H1 (cell line): ENCODE measurements at regions not wholly inside any gene's neighbourhood (a gene's known extent, or its start where the extent isn't known, plus 50 kb on each side); places are given as distances from the start of the nearest gene placed in this dataset.

ENCODE experiments used
- BCL11A ChIP-seq, 2 experiments: IDR thresholded peaks; one replicate each; pipeline ENCODE4 v1.6.1; 2011; ENCODE audit warnings: low read depth in 2 of 2, low read length in 2 of 2, mild to moderate bottlenecking in 2 of 2
- MAFK ChIP-seq: IDR thresholded peaks from 2 replicates; pipeline ENCODE4 v1.6.1; 2012; ENCODE audit warnings: low read depth, mild to moderate bottlenecking, improper control_type of control experiment, low read length
- POU5F1 ChIP-seq: IDR thresholded peaks from 2 replicates; pipeline ENCODE4 v1.6.1; 2011; ENCODE audit warnings: low read depth, mild to moderate bottlenecking, low read length, moderate library complexity
- RFX5 ChIP-seq: IDR thresholded peaks from 2 replicates; pipeline ENCODE4 v1.6.1; 2011; ENCODE audit warnings: low read depth, low read length, improper control_type of control experiment, borderline replicate concordance
- RXRA ChIP-seq: IDR thresholded peaks from 2 replicates; pipeline ENCODE4 v1.6.1; 2011; ENCODE audit warnings: low read depth, mild to moderate bottlenecking, low read length, moderate library complexity; ENCODE audit not compliant: insufficient read depth
- SAP30 ChIP-seq: fragments of 300-600 bp; sonication (generic); IDR thresholded peaks from 2 replicates; pipeline ENCODE4 v1.7.1; 2012; ENCODE audit warnings: low read length, moderate library complexity, mild to moderate bottlenecking, inconsistent platforms; ENCODE audit not compliant: insufficient read depth, insufficient replicate concordance
- SIN3A ChIP-seq, 2 experiments: IDR thresholded peaks in 1 of 2; conservative IDR thresholded peaks in 1 of 2; 2 replicates each; pipeline ENCODE4 v1.6.1; 2011 to 2012; ENCODE audit warnings: low read length in 2 of 2, improper control_type of control experiment in 1 of 2, low read depth in 1 of 2, mild to moderate bottlenecking in 1 of 2
- SUZ12 ChIP-seq: fragments of 200-600 bp; sonication (generic); IDR thresholded peaks from 2 replicates; pipeline ENCODE4 v1.6.1; 2012; ENCODE audit warnings: mild to moderate bottlenecking, inconsistent platforms, low read length, moderate library complexity, mixed read lengths
- TAF7 ChIP-seq: optimal IDR thresholded peaks from 2 replicates; pipeline ENCODE3; 2011; ENCODE audit warnings: low read depth, mild to moderate bottlenecking, inconsistent platforms, low read length, moderate library complexity, borderline replicate concordance
- TCF12 ChIP-seq: IDR thresholded peaks from 2 replicates; pipeline ENCODE4 v1.6.1; 2011; ENCODE audit warnings: low read depth, mild to moderate bottlenecking, low read length
- YY1 ChIP-seq: IDR thresholded peaks from 2 replicates; pipeline ENCODE4 v1.6.1; 2011; ENCODE audit warnings: low read depth, mild to moderate bottlenecking, low read length
- TF ChIP-seq, protein P1 (sequence below): fragments of 300-600 bp; sonication (generic); IDR thresholded peaks from 2 replicates; pipeline ENCODE4 v1.7.1; 2012; ENCODE audit warnings: low read length, moderate library complexity, mild to moderate bottlenecking, inconsistent platforms; ENCODE audit not compliant: insufficient replicate concordance

DNA sequence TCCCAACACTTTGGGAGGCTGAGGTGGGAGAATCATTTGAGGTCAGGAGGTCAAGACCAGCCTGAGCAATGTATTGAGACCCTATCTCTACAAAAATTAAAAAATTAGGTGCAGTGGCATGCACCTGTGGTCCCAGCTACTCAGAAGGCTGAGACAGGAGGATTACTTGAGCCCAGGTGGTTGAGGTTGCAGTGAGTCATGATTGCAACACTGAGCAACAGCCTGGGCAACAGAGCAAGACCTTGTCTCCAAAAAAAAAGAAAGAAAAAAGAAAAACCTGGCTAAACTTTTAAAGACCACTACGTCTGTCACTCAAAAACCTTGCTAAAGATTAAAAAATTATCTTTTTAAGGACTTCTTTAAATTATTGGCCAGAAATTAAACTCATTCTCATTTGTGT lies 59.8 kb upstream of the ABCA1 start (continued):
- TF ChIP-seq, protein P1, sequence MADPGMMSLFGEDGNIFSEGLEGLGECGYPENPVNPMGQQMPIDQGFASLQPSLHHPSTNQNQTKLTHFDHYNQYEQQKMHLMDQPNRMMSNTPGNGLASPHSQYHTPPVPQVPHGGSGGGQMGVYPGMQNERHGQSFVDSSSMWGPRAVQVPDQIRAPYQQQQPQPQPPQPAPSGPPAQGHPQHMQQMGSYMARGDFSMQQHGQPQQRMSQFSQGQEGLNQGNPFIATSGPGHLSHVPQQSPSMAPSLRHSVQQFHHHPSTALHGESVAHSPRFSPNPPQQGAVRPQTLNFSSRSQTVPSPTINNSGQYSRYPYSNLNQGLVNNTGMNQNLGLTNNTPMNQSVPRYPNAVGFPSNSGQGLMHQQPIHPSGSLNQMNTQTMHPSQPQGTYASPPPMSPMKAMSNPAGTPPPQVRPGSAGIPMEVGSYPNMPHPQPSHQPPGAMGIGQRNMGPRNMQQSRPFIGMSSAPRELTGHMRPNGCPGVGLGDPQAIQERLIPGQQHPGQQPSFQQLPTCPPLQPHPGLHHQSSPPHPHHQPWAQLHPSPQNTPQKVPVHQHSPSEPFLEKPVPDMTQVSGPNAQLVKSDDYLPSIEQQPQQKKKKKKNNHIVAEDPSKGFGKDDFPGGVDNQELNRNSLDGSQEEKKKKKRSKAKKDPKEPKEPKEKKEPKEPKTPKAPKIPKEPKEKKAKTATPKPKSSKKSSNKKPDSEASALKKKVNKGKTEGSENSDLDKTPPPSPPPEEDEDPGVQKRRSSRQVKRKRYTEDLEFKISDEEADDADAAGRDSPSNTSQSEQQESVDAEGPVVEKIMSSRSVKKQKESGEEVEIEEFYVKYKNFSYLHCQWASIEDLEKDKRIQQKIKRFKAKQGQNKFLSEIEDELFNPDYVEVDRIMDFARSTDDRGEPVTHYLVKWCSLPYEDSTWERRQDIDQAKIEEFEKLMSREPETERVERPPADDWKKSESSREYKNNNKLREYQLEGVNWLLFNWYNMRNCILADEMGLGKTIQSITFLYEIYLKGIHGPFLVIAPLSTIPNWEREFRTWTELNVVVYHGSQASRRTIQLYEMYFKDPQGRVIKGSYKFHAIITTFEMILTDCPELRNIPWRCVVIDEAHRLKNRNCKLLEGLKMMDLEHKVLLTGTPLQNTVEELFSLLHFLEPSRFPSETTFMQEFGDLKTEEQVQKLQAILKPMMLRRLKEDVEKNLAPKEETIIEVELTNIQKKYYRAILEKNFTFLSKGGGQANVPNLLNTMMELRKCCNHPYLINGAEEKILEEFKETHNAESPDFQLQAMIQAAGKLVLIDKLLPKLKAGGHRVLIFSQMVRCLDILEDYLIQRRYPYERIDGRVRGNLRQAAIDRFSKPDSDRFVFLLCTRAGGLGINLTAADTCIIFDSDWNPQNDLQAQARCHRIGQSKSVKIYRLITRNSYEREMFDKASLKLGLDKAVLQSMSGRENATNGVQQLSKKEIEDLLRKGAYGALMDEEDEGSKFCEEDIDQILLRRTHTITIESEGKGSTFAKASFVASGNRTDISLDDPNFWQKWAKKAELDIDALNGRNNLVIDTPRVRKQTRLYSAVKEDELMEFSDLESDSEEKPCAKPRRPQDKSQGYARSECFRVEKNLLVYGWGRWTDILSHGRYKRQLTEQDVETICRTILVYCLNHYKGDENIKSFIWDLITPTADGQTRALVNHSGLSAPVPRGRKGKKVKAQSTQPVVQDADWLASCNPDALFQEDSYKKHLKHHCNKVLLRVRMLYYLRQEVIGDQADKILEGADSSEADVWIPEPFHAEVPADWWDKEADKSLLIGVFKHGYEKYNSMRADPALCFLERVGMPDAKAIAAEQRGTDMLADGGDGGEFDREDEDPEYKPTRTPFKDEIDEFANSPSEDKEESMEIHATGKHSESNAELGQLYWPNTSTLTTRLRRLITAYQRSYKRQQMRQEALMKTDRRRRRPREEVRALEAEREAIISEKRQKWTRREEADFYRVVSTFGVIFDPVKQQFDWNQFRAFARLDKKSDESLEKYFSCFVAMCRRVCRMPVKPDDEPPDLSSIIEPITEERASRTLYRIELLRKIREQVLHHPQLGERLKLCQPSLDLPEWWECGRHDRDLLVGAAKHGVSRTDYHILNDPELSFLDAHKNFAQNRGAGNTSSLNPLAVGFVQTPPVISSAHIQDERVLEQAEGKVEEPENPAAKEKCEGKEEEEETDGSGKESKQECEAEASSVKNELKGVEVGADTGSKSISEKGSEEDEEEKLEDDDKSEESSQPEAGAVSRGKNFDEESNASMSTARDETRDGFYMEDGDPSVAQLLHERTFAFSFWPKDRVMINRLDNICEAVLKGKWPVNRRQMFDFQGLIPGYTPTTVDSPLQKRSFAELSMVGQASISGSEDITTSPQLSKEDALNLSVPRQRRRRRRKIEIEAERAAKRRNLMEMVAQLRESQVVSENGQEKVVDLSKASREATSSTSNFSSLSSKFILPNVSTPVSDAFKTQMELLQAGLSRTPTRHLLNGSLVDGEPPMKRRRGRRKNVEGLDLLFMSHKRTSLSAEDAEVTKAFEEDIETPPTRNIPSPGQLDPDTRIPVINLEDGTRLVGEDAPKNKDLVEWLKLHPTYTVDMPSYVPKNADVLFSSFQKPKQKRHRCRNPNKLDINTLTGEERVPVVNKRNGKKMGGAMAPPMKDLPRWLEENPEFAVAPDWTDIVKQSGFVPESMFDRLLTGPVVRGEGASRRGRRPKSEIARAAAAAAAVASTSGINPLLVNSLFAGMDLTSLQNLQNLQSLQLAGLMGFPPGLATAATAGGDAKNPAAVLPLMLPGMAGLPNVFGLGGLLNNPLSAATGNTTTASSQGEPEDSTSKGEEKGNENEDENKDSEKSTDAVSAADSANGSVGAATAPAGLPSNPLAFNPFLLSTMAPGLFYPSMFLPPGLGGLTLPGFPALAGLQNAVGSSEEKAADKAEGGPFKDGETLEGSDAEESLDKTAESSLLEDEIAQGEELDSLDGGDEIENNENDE: no peak
- TF ChIP-seq BCL11A (IDR thresholded peaks at IDR 0.05; ENCODE audit: low read depth in 2 of 2, low read length in 2 of 2): no peak
- no peak for TF ChIP-seq RFX5
- no peak for TF ChIP-seq YY1
- no peak for TF ChIP-seq MAFK
- TF ChIP-seq RXRA: no peak
- TF ChIP-seq TAF7: no peak
- no peak for TF ChIP-seq TCF12
- no peak for TF ChIP-seq SAP30
- no peak for TF ChIP-seq POU5F1
- TF ChIP-seq SIN3A (conservative IDR thresholded peaks at IDR 0.05 in 1 of 2, IDR thresholded peaks at IDR 0.05 in 1 of 2; ENCODE audit: low read depth in 1 of 2, low read length in 2 of 2): no peak
- no peak for TF ChIP-seq SUZ12
